Duodenal mucosa (tissue), 2 donors: ENCODE measurements at regions not wholly inside any gene's neighbourhood (a gene's known extent, or its start where the extent isn't known, plus 50 kb on each side); places are given as distances from the start of the nearest gene placed in this dataset.

Experiments
- H3K27ac ChIP-seq: one replicate; pipeline ENCODE4 v1.7.0; 2013; ENCODE audit warnings: low read depth, low read length
- H3K27me3 ChIP-seq, 2 donors: one replicate each; pipeline ENCODE4 v1.7.0; 2013; ENCODE audit warnings: low read length in 2 of 2, control low read depth in 1 of 2; ENCODE audit not compliant: insufficient read depth in 2 of 2, control insufficient read depth in 1 of 2
- H3K36me3 ChIP-seq, 2 donors: one replicate each; pipeline ENCODE4 v1.7.0; 2013; ENCODE audit warnings: low read length in 2 of 2, control low read depth in 1 of 2; ENCODE audit not compliant: insufficient read depth in 2 of 2, control insufficient read depth in 1 of 2
- H3K4me1 ChIP-seq, 2 donors: one replicate each; pipeline ENCODE4 v1.7.0; 2013; ENCODE audit warnings: low read length in 2 of 2, control low read depth in 1 of 2; ENCODE audit not compliant: insufficient read depth in 2 of 2, control insufficient read depth in 1 of 2
- H3K4me3 ChIP-seq, 2 donors: one replicate each; pipeline ENCODE4 v1.7.0; 2013; ENCODE audit warnings: low read length in 2 of 2, low read depth in 1 of 2
- H3K9ac ChIP-seq, 2 donors: one replicate each; pipeline ENCODE4 v1.7.0; 2013; ENCODE audit warnings: low read length in 2 of 2, low read depth in 1 of 2
- H3K9me3 ChIP-seq, 2 donors: one replicate each; pipeline ENCODE4 v1.7.0; 2013; ENCODE audit warnings: low read length in 2 of 2, control low read depth in 1 of 2; ENCODE audit not compliant: control insufficient read depth in 1 of 2

GRCh38 chr11:95586661-95587060 is 202.9 kb downstream of the FAM76B start:
- no peaks in the 10 kb centered on the region for H3K27me3 ChIP-seq
- H3K9ac ChIP-seq, result no peak overlapping the region
- no peak overlapping the region for H3K27ac ChIP-seq

DNA sequence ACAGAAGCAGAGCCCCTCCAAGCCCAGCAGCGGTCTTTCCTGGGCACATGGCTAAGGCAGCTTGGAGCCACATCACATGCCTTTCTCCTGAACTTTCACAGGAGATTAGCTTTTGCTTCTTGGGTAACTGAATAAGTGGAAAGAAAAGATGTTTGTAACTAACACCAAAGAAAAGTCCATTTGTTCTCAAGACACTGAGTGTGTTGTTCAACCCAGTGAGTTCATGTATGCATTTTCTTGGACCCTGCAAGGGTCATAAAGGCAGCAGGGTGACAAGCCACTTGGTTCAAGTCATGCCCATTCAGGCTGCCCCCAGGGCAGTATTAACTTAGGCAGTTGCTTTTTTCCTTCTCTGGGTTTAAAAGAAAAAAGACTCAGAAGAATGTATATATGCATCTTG is 203.4 kb downstream of the FAM76B start:
- Histone ChIP-seq H3K4me3 (no peak overlapping the region), H3K36me3 (no peaks in the 10 kb centered on the region), H3K27ac (no peak overlapping the region), H3K4me1 (no peaks in the 10 kb centered on the region), H3K9ac (no peak overlapping the region), H3K27me3 (no peaks in the 10 kb centered on the region), H3K9me3 (no peaks in the 10 kb centered on the region)

More at GRCh38 chr11:95586661-95587060, 202.9 kb downstream of the FAM76B start:
- H3K4me1 ChIP-seq, result no peaks in the 10 kb centered on the region
- H3K36me3 ChIP-seq, result no peaks in the 10 kb centered on the region
- H3K9me3 ChIP-seq, result no peaks in the 10 kb centered on the region
- H3K4me3 ChIP-seq, result no peak overlapping the region

DNA sequence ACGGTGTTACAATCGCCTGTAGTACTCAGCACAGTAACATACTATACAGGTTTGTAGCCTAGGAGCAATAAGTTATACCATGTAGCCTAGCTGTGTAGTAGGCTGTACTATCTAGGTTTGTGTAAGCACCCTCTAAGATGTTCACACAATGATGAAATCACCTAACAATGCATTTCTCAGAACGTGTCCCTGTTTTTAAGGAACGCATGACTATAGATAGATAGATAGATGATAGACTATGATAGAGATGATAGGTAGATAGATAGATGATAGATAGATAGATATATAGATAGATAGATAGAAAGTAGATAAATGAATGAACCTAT is 203.9 kb downstream of the FAM76B start:
- no peak overlapping the region for H3K27ac ChIP-seq
- no peaks in the 10 kb centered on the region for H3K9me3 ChIP-seq
- no peak overlapping the region for H3K4me3 ChIP-seq
- H3K27me3 ChIP-seq, result no peaks in the 10 kb centered on the region
- H3K9ac ChIP-seq, result no peak overlapping the region
- H3K4me1 ChIP-seq, result no peaks in the 10 kb centered on the region
- H3K36me3 ChIP-seq, result no peaks in the 10 kb centered on the region

GRCh38 chr11:95585069-95585751 is 204.4 kb downstream of the FAM76B start:
- H3K27me3 ChIP-seq, result no peaks in the 10 kb centered on the region
- no peak overlapping the region for H3K9ac ChIP-seq
- no peaks in the 10 kb centered on the region for H3K36me3 ChIP-seq
- H3K4me1 ChIP-seq, result no peaks in the 10 kb centered on the region
- no peak overlapping the region for H3K27ac ChIP-seq
- no peak overlapping the region for H3K4me3 ChIP-seq
- no peaks in the 10 kb centered on the region for H3K9me3 ChIP-seq

DNA sequence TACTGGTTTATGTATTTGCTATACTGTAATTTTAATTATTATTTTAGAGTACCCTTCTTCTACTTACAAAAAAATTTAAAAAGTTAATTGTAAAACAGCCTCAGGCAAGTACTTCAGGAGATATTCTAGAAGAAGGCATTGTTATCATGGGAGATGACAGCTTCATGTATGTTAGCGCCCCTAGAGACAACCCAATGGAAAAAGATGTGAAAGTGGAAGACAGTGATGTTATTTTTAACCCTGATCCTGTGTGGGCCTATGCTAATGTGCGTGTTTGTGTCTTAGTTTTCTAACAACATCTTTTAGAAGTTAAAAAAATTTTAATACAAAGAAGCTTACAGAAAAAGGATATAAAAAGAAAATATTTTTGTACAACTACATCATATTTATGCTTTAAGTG is 205.0 kb downstream of the FAM76B start:
- Histone ChIP-seq H3K9ac (no peak overlapping the region), H3K4me1 (no peaks in the 10 kb centered on the region), H3K27me3 (no peaks in the 10 kb centered on the region), H3K36me3 (no peaks in the 10 kb centered on the region), H3K4me3 (no peak overlapping the region), H3K27ac (no peak overlapping the region), H3K9me3 (no peaks in the 10 kb centered on the region)

- Histone ChIP-seq H3K9me3 (no peaks in the 10 kb centered on the region), H3K27me3 (no peaks in the 10 kb centered on the region), H3K9ac (no peak overlapping the region), H3K27ac (no peak overlapping the region), H3K4me3 (no peak overlapping the region), H3K36me3 (no peaks in the 10 kb centered on the region), H3K4me1 (no peaks in the 10 kb centered on the region)
Observed at GRCh38 chr11:95584180-95584579, 205.4 kb downstream of the FAM76B start.

DNA sequence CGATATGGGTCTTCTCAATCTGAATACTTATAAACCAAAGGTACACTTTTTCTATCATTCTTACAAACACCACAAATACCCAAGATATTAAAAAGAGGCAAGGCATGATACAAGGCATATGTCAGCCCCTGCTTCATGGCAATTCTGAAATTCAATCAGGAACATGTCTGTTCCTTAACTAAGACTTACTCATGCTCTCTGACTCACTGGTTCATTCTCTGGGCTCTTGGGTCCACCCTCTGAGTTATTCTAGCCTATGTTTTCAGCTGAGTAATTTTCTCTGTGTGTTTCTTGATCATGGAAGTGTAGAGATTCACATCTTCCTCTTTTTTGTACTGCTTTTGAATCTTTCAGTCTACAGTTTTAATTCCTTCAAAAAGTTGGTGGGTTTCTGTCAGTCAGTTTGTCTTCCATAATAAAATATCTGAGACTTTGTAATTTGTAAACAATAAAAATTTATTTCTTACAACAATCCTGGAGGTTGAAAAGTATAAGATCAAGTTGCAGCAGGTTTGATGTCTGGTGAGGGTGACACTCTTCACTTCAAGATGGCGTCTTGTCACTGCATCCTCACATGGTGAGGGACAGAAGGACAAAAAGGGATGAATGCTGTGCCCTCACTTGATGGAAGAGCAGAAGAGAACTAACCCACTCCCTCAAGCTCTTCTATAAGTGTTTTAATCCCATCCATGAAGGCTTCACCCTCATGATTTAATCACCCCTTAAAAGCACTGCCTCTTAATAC is 211.7 kb downstream of the FAM76B start:
- H3K9ac ChIP-seq, result no peak overlapping the region
- H3K36me3 ChIP-seq, result no peaks in the 10 kb centered on the region
- no peak overlapping the region for H3K4me3 ChIP-seq
- H3K27me3 ChIP-seq, result no peaks in the 10 kb centered on the region
- H3K4me1 ChIP-seq, result no peaks in the 10 kb centered on the region
- no peak overlapping the region for H3K27ac ChIP-seq
- no peaks in the 10 kb centered on the region for H3K9me3 ChIP-seq

GRCh38 chr11:95576146-95576845 is 213.3 kb downstream of the FAM76B start:
- Histone ChIP-seq H3K27me3 (no peaks in the 10 kb centered on the region), H3K27ac (no peak overlapping the region), H3K9ac (no peak overlapping the region), H3K4me3 (no peak overlapping the region), H3K36me3 (no peaks in the 10 kb centered on the region), H3K4me1 (no peaks in the 10 kb centered on the region), H3K9me3 (no peaks in the 10 kb centered on the region)

DNA sequence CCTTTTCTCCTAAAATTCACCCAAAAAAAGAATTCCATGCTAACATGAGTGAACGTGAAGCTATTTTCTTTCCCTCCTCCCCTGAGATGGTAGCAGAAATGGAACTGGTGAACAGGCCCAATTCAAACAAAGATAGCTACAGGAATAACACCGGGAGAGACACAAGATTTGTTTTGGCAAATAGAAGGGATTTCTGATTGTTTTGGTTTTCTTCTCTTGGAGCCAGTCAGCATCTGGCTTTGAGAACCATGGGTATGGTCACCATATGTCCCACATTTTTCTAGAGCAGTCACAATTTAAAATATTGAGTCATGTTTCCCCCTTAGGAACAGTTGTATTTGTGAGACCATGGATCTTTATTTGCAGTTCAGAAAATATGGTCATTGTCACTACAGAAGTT is 214.1 kb downstream of the FAM76B start:
- H3K36me3 ChIP-seq, result no peaks in the 10 kb centered on the region
- no peak overlapping the region for H3K27ac ChIP-seq
- H3K27me3 ChIP-seq, result no peaks in the 10 kb centered on the region
- H3K4me1 ChIP-seq, result no peaks in the 10 kb centered on the region
- H3K9ac ChIP-seq, result no peak overlapping the region
- no peak overlapping the region for H3K4me3 ChIP-seq
- H3K9me3 ChIP-seq, result no peaks in the 10 kb centered on the region

DNA sequence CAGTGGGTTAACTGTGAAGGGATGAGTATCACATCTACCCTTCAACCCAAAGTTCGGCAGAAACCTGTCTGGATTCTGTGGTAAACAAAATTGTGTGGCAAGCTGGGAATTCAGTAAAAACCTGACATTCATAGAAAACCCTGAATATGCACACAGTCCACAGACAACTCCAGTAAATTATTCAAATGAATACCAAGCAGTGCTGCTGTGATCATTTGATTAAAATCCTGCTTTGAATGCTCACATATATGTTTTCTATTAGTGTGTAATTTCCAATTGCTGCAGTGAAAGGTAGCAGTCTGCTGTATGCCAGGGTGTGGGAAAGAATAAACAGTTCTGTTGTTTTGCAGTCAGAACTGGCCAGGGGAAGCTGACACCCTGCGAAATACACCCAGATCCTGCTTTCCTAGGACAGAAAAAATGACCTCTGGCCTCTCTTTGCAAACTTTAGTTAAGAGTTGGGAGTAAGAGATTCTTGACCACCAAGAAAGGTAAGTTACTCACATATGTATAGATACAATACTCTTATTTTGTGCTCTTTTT is 217.8 kb downstream of the FAM76B start:
- Histone ChIP-seq H3K9ac (no peak overlapping the region), H3K4me1 (no peaks in the 10 kb centered on the region), H3K4me3 (no peak overlapping the region), H3K9me3 (no peaks in the 10 kb centered on the region), H3K27me3 (no peaks in the 10 kb centered on the region), H3K36me3 (no peaks in the 10 kb centered on the region), H3K27ac (no peak overlapping the region)
